Breast epithelium (tissue), 3 donors: ENCODE measurements at regions not wholly inside any gene's neighbourhood (a gene's known extent, or its start where the extent isn't known, plus 50 kb on each side); places are given as distances from the start of the nearest gene placed in this dataset.

Experiments used
- CTCF ChIP-seq, 3 donors: fragments of 450-650 bp; IDR thresholded peaks; one replicate each; pipeline ENCODE4 v1.5.1; 2016 to 2017; ENCODE audit warnings: antibody characterized with exemption in 3 of 3, mild to moderate bottlenecking in 3 of 3, moderate library complexity in 3 of 3
- POLR2AphosphoS5 ChIP-seq, 3 donors: sonication (generic); formaldehyde crosslinking; IDR thresholded peaks; one replicate each; pipeline ENCODE4 v1.6.1; 2017; ENCODE audit warnings: antibody characterized with exemption in 3 of 3

- TF ChIP-seq CTCF (IDR thresholded peaks at IDR 0.05) (no peak), POLR2AphosphoS5 (IDR thresholded peaks at IDR 0.05) (no peak)
These were observed 122.3 kb upstream of the RFLNA start for GRCh38 chr12:124172636-124173035.
